ENCODE measurements at regions not wholly inside any gene's neighbourhood (a gene's known extent, or its start where the extent isn't known, plus 50 kb on each side); places are given as distances from the start of the nearest gene placed in this dataset.

GRCh38 chr3:66904831-66905493, 93.1 kb upstream of the KBTBD8 start:
- TF ChIP-seq MAX (IDR thresholded peaks at IDR 0.05) (no peak), CEBPB (IDR thresholded peaks at IDR 0.05) (no peak), YY1 (IDR thresholded peaks at IDR 0.05; ENCODE audit: low read depth) (no peak), NFIC (IDR thresholded peaks at IDR 0.05) (no peak), EGR1 (IDR thresholded peaks at IDR 0.05) (no peak)

Measured in Ishikawa (cell line).